WERI-Rb-1 (cell line): ENCODE measurements at regions not wholly inside any gene's neighbourhood (a gene's known extent, or its start where the extent isn't known, plus 50 kb on each side); places are given as distances from the start of the nearest gene placed in this dataset.

Experiments used
- DNase-seq: peaks from one replicate; pipeline ENCODE4 v3.0.0-alpha.2; 2020
- H3K27ac ChIP-seq: fragments of 250-450 bp; sonication (Bioruptor Pico); 2 replicates; pipeline ENCODE4 v1.5.1; 2020; ENCODE audit warnings: mild to moderate bottlenecking, moderate library complexity
- H3K27me3 ChIP-seq: fragments of 250-450 bp; sonication (Bioruptor Pico); 2 replicates; pipeline ENCODE4 v1.5.1; 2021; ENCODE audit warnings: mild to moderate bottlenecking, low read depth, moderate library complexity; ENCODE audit not compliant: insufficient read depth, severe bottlenecking
- H3K36me3 ChIP-seq: fragments of 250-450 bp; sonication (Bioruptor Pico); 2 replicates; pipeline ENCODE4 v1.5.1; 2020; ENCODE audit warnings: mild to moderate bottlenecking, moderate library complexity
- H3K4me3 ChIP-seq: 2 replicates; pipeline ENCODE4 v1.5.1; 2011; ENCODE audit warnings: low read depth, mild to moderate bottlenecking, control low read depth, low read length
- H3K9me3 ChIP-seq: fragments of 250-450 bp; sonication (Bioruptor Pico); 2 replicates; pipeline ENCODE4 v1.5.1; 2021; ENCODE audit warnings: mild to moderate bottlenecking, moderate library complexity; ENCODE audit not compliant: severe bottlenecking
- TF ChIP-seq, protein P1 (sequence below): IDR thresholded peaks from 2 replicates; pipeline ENCODE4 v1.5.1; 2011; ENCODE audit warnings: low read depth, mild to moderate bottlenecking, control low read depth, inconsistent platforms, low read length

DNA sequence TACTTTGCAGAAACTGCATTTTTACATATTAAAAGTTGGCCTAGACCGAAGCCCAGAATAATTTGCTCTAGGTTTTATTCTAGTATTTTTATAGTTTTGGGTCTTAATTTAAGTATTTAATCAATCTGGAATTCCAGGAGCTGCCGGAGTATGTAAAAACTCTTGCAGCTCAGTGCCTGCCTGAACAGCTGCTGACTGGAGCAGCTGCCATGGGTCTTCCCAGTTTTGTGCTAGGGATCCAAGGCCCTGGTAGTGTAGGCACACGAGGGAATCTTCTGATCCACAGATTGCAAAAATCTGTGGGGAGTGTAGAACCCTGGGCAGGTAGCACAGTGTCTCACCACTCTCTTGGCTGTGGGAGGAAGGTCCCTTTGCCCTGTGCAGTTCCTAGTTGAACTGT is 87.0 kb upstream of the HS3ST3A1 start:
- no peaks in the 10 kb centered on the region for H3K27me3 ChIP-seq

DNA sequence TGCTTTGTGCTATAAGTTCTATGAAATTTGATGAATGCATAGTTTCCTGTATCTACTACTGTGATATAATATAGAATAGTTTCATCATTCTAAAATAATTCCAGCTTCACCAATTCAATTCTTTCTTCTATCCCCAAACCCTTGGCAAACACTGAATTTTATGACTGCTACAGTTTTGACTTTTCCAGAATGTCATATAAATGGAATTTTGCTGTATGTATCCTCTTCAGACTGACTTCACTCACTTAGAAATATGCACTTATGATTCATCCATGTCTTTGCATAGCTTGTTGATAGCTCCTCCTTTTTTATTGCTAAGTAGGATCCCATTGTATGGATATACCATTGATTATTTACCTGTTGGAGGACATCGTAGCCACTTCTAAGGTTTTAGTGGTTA is 89.1 kb upstream of the HS3ST3A1 start:
- no peaks in the 10 kb centered on the region for H3K9me3 ChIP-seq
- H3K27me3 ChIP-seq, result no peaks in the 10 kb centered on the region
- no peak overlapping the region for H3K27ac ChIP-seq
- TF ChIP-seq, protein P1, sequence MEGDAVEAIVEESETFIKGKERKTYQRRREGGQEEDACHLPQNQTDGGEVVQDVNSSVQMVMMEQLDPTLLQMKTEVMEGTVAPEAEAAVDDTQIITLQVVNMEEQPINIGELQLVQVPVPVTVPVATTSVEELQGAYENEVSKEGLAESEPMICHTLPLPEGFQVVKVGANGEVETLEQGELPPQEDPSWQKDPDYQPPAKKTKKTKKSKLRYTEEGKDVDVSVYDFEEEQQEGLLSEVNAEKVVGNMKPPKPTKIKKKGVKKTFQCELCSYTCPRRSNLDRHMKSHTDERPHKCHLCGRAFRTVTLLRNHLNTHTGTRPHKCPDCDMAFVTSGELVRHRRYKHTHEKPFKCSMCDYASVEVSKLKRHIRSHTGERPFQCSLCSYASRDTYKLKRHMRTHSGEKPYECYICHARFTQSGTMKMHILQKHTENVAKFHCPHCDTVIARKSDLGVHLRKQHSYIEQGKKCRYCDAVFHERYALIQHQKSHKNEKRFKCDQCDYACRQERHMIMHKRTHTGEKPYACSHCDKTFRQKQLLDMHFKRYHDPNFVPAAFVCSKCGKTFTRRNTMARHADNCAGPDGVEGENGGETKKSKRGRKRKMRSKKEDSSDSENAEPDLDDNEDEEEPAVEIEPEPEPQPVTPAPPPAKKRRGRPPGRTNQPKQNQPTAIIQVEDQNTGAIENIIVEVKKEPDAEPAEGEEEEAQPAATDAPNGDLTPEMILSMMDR, result no peak
- no peak overlapping the region for H3K4me3 ChIP-seq
- no peaks in the 10 kb centered on the region for H3K36me3 ChIP-seq
- DNase-seq, result no peak

More for the DNA sequence above, 87.0 kb upstream of the HS3ST3A1 start:
- no peak overlapping the region for H3K27ac ChIP-seq
- TF ChIP-seq, protein P1, result no peak
- no peak for DNase-seq
- H3K9me3 ChIP-seq, result no peaks in the 10 kb centered on the region
- H3K4me3 ChIP-seq, result no peak overlapping the region
- H3K36me3 ChIP-seq, result no peaks in the 10 kb centered on the region

DNA sequence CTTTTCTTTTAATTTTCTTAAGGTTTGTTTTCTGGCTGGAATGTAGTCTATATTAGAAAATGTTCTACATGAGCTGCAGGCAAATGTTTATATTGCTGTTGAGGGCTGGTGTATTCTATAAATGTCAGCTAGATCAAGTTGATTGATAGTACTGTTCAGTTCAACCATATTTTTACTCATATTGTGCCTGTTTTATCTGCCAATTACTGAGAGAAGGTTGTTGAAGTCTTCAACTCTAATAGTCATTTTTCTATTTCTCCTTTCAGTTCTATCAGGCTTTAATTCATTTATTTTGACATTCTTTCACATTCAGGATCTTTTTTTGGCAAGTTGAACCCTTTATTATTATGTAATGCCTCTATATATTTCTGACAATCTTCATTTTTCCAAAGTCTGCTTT is 93.2 kb upstream of the HS3ST3A1 start:
- Histone ChIP-seq H3K9me3 (no peaks in the 10 kb centered on the region), H3K36me3 (no peaks in the 10 kb centered on the region), H3K27me3 (no peaks in the 10 kb centered on the region), H3K4me3 (no peak overlapping the region), H3K27ac (no peak overlapping the region)
- DNase-seq, result no peak
- TF ChIP-seq, protein P1, result no peak

DNA sequence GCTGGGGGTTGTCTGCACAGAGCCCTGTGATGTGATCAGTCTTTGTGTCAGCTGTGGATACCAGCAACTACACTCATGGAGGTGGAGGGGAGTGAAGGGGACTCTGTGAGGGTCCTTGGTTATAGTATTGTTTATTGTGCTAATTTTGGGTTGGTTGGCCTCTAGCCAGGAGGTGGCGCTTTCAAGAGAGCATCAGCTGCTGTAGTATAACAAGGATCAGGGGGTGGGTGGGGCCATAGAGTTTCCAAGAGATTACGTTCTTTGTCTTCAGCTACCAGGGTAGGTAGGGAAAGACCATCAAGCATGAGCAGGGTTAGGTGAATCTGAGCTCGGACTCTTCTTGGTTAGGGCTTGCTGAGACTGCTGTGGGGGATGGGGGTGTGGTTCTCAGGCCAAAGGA is 97.1 kb upstream of the HS3ST3A1 start:
- Histone ChIP-seq H3K4me3 (no peak overlapping the region), H3K36me3 (no peaks in the 10 kb centered on the region), H3K9me3 (no peaks in the 10 kb centered on the region), H3K27me3 (no peaks in the 10 kb centered on the region), H3K27ac (no peak overlapping the region)
- TF ChIP-seq, protein P1, result no peak
- DNase-seq, result peak; percentile 22

DNA sequence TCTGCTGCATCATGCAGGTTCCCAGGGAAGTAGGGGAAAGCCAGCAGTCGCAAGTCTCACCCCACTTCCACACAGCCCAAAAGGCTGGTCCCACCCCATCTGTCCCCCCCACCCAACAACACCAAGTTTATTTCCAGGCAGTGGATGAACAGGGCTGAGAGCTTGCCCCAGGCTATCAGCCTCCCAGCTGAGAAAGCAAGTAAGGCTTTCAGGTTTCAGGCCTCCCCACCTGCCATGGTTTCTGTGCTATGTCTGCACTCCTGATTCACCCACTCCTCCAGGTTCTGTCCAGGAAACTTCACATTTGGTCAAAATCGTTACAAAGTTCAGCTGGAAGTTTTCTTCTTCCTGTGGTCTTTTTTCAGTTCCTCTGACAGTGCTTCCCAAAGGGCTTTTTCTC is 97.5 kb upstream of the HS3ST3A1 start:
- H3K4me3 ChIP-seq, result no peak overlapping the region
- no peak overlapping the region for H3K27ac ChIP-seq
- TF ChIP-seq, protein P1, result no peak
- H3K36me3 ChIP-seq, result no peaks in the 10 kb centered on the region
- no peaks in the 10 kb centered on the region for H3K27me3 ChIP-seq
- DNase-seq, result no peak
- no peaks in the 10 kb centered on the region for H3K9me3 ChIP-seq

DNA sequence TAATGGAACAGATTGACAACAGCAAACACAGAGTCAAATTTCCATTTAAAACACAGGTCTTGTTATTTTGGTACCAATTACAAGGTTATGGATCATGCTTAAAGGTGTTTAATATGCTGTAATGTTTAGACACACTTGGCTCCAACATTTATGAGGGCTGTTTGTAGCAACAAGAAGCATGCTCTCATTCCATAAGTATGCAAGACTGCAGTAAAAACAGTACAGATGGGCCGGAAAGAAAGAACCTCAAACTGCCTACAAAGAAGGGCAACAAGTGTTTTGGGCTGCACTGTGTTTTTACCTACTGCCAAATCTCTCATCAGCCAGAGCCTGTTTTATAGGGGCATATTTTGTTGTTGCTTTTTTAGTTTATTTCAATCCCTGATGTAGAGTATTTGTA is 100.5 kb upstream of the HS3ST3A1 start:
- DNase-seq, result no peak
- TF ChIP-seq, protein P1, result no peak
- H3K36me3 ChIP-seq, result no peaks in the 10 kb centered on the region
- no peaks in the 10 kb centered on the region for H3K27me3 ChIP-seq
- H3K4me3 ChIP-seq, result no peak overlapping the region
- H3K27ac ChIP-seq, result no peak overlapping the region
- no peaks in the 10 kb centered on the region for H3K9me3 ChIP-seq
